Activated T-helper 1 cell treated with anti-CD3 and anti-CD28 coated beads, Interleukin-12 subunit alpha, Interleukin-12 subunit beta, Interleukin-2, Interleukin-4 antibody, amounts not matched to agents 30 ng/mL and 10 ng/mL and 1 ng/mL, durations not matched to agents 14 hours and 24 hours and 36 hours (primary cell): ENCODE measurements at regions not wholly inside any gene's neighbourhood (a gene's known extent, or its start where the extent isn't known, plus 50 kb on each side); places are given as distances from the start of the nearest gene placed in this dataset.
A peak's percentile ranks its signal among the peaks of the same experiment; 100 is the strongest.
"Not testable (repeated sequence)": the region's sequence is repeated elsewhere in the genome, so short reads cannot be mapped to it uniquely, and the experiment has no call there.

Experiments
- DNase-seq: peaks from one replicate; pipeline ENCODE4 v3.0.0; 2021; ENCODE audit warnings: low spot score
- H3K27ac Mint-ChIP-seq: one replicate; pipeline ENCODE4 v1.8.0; 2021; ENCODE audit warnings: mild to moderate bottlenecking, mixed read lengths
- H3K27me3 Mint-ChIP-seq: one replicate; pipeline ENCODE4 v1.8.0; 2022; ENCODE audit warnings: mild to moderate bottlenecking, moderate library complexity, mixed read lengths; ENCODE audit not compliant: insufficient read depth
- H3K36me3 Mint-ChIP-seq: one replicate; pipeline ENCODE4 v1.8.0; 2021; ENCODE audit warnings: low read depth, mixed read lengths
- H3K4me1 Mint-ChIP-seq: one replicate; pipeline ENCODE4 v1.8.0; 2021; ENCODE audit warnings: low read depth, mixed read lengths
- H3K4me3 Mint-ChIP-seq: one replicate; pipeline ENCODE4 v1.8.0; 2021; ENCODE audit warnings: mild to moderate bottlenecking, moderate library complexity, mixed read lengths
- H3K9me3 Mint-ChIP-seq: one replicate; pipeline ENCODE4 v1.8.0; 2021; ENCODE audit warnings: mixed read lengths
- intact Hi-C: fragments of 100-400 bp; cut with micrococcal nuclease; formaldehyde crosslinking; loops from one replicate; pipeline ENCODE4 v1.15.1; 2024

DNA sequence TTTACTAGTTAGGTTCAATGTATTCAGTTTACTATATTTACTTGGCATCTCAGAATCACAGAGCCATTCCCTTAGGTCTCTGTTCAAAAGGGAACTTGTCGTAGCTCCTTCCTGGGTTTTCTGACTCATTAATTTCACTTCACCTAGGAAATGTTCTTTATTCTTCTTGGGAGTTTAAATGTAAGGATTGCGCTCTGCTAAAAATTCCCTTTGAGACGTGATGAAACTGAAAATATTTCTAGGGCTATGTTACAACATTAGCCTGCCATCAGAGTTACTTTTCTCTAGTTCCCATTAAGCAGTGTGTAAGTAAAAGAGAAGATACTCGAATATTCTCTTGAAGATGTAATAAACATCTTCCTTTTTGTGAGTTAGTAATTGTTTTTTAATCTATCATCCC lies 209.5 kb downstream of the CASP12 start:
- intact Hi-C loops = loop anchor here (2.0 kb wide), 1 partner anchor 16 kb away; no protein-coding TSS in a partner anchor
- Mint-ChIP-seq H3K4me3 (no peak overlapping the region), H3K27me3 (no peaks in the 10 kb centered on the region), H3K9me3 (peaks cover 9% of the 10 kb centered on the region), H3K36me3 (peaks cover 6% of the 10 kb centered on the region), H3K4me1 (peaks cover 18% of the 10 kb centered on the region), H3K27ac (no peak overlapping the region)
- DNase-seq = no peak

DNA sequence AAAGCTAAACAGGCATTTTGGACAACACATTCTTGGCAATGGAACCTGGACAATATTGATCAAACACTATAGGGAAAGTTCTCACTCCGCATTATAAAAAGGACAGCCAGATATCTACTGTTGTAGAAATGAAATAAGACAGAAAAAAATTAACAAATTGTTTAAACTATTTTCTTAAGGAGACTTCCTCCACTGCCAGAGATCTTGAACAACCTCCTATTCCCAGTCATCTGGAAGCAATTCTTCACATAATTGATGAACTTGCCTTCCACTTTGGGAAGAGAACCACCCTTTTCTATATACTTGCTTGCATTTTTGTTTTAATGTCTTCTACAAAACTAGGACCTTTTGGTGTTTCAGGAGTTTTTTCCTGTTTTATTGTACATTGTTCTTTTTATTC lies 216.1 kb downstream of the CASP12 start:
- no peak for DNase-seq

DNA sequence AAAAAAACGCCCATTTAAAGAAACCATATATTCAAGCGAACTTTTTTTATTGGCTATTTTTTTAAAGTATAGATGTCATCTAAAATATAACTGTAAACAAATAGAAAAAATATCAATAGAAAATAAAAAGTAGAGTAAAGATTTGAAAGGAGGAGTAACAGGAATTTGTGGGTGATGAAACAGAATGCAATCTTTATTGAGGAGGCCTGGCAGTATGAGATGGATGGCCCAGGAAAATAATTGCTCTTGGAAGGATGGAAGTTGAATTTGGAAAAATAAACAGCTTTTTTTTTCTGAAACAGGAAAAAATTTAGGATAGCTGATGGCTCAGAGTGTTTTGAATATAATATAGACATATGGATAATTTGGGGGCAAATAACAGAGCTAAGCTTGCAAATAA lies 219.0 kb downstream of the CASP12 start:
- Mint-ChIP-seq H3K36me3 (no peaks in the 10 kb centered on the region), H3K27ac (no peak overlapping the region), H3K4me3 (no peak overlapping the region), H3K9me3 (peaks cover 13% of the 10 kb centered on the region), H3K4me1 (no peaks in the 10 kb centered on the region), H3K27me3 (no peaks in the 10 kb centered on the region)
- intact Hi-C loops = no loop called here
- DNase-seq = no peak

More for the DNA sequence above, 216.1 kb downstream of the CASP12 start:
- Mint-ChIP-seq H3K4me1 (no peaks in the 10 kb centered on the region), H3K9me3 (peaks cover 5% of the 10 kb centered on the region), H3K27ac (no peak overlapping the region), H3K27me3 (no peaks in the 10 kb centered on the region), H3K36me3 (no peaks in the 10 kb centered on the region), H3K4me3 (no peak overlapping the region)
- intact Hi-C loops = no loop called here

DNA sequence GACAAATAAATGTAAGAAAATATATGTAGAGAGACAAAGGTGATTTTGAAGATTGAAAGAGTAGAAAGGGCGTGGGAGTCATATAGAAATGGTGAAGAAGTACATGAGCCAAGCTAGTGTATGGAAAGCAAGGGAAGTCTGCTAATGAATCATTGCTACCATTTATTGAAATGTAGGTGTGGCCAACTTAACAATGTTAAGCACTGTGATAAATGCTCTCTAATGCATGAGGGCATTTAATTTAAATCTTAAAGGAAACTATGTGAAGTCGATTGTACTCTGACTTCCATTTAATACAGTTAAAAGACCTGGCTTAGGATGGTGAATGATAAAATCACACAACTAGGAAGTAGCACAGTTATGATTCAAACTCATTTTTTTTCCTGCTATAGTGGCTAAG lies 219.9 kb downstream of the CASP12 start:
- Mint-ChIP-seq H3K36me3 (no peaks in the 10 kb centered on the region), H3K9me3 (peaks cover 13% of the 10 kb centered on the region), H3K27ac (no peak overlapping the region), H3K4me3 (no peak overlapping the region), H3K4me1 (no peaks in the 10 kb centered on the region), H3K27me3 (no peaks in the 10 kb centered on the region)
- intact Hi-C loops = no loop called here
- DNase-seq = no peak

DNA sequence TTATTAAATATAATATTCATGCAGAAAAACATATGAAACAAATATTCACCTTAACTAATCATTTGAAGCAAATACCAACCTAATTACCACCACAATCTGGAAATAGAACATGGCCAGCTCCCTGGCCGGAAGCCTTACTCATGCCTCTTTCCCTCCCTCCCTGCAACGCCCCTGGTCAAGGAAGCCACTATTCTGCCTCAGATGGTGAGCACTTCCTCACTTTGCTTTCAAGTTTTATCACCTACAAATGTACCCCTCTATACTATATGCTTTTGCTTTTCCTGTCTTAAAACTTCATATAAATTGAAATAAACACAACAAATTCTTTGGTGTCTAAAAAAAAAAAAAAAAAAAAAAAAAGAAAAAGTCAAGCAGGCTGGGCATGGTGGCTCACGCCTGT lies 221.2 kb downstream of the CASP12 start:
- intact Hi-C loops, H3K27me3 Mint-ChIP-seq, DNase-seq: not testable (repeated sequence)

DNA sequence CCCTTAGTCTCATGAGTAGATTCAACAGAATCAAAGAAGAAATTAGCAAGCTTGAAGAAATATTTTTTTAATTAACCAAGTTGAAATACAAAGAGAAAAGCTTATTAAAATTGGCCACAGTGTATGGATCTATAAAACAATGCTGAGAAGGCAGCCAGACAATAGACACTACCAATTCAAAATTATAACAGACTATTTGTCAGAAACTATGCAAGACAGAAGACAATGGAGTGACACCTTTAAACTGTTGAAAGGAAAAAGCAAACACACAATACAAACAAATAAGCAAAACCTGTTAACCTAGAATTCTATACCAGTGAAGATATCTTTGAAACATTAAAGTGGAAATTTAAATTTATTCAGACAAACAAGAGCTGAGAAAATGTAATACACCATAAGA lies 225.4 kb downstream of the CASP12 start:
- Mint-ChIP-seq H3K9me3 (peaks cover 19% of the 10 kb centered on the region), H3K27me3 (peaks cover 3% of the 10 kb centered on the region), H3K27ac (no peak overlapping the region), H3K4me3 (no peak overlapping the region), H3K4me1 (peaks cover 14% of the 10 kb centered on the region), H3K36me3 (peaks cover 2% of the 10 kb centered on the region)
- no peak for DNase-seq
- intact Hi-C loops = no loop called here

More for the DNA sequence above, 221.2 kb downstream of the CASP12 start:
- H3K4me1 Mint-ChIP-seq, H3K36me3 Mint-ChIP-seq, H3K27ac Mint-ChIP-seq, H3K4me3 Mint-ChIP-seq: not testable (repeated sequence)
- peaks cover 22% of the 10 kb centered on the region for H3K9me3 Mint-ChIP-seq

DNA sequence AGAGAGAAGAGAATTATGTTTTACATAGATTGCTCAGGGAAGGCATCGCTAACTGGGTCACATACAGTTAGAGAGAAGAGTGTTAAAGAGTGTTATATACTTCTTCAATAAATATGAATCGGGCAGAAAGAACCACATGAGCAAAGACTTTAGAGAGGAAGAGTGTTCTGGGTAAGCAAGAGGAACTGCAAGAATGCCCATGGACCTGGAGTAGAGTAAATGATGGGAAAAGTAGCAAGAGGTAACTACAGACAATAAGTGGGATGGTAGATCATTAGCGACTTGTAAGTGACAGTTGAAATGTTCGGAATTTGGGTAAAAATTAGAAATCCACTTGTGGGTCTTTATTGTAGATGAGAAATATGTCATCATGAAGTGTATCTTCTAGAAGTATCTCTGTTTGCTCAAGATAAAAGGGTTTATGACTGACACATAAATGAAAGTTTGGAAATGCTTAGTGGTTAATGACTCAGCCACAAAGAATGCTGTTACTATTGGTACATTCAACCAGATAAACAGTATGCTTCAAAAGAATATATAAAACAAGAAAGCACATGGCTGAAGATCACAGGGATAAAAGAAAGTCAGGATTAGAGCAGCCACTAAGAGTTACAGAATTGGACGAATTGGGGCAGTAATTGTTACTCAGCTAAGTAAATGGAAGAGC lies 229.3 kb downstream of the CASP12 start:
- H3K9me3 Mint-ChIP-seq = peaks cover 9% of the 10 kb centered on the region
- no peak overlapping the region for H3K4me3 Mint-ChIP-seq
- peak overlapping the region; percentile 19 for H3K27ac Mint-ChIP-seq
- peaks cover 4% of the 10 kb centered on the region for H3K36me3 Mint-ChIP-seq
- intact Hi-C loops = loop anchor here (1.0 kb wide), 1 partner anchor 37 kb away; no protein-coding TSS in a partner anchor
- peaks cover 5% of the 10 kb centered on the region for H3K27me3 Mint-ChIP-seq
- DNase-seq = no peak
- H3K4me1 Mint-ChIP-seq = peaks cover 24% of the 10 kb centered on the region

DNA sequence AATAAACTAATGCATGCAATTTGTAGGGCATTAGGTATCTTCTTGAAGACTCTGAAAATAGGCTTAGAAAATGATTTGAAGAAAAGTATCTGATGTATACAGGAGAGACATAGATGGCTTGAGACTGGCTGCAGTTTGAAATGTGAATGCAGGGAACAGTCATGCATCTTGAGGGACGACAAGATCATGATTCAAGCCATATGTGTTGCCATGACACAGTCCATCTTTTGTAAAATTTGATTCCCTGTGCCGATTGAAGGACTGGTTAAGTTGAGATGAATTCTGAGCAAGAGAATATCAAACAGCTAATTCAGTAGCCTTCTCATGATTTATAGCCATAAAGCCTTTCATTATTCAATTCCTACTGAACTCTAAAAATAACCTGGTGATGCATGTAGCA lies 231.6 kb downstream of the CASP12 start:
- peaks cover 3% of the 10 kb centered on the region for H3K27me3 Mint-ChIP-seq
- no peak overlapping the region for H3K4me3 Mint-ChIP-seq
- H3K27ac Mint-ChIP-seq = no peak overlapping the region
- no peaks in the 10 kb centered on the region for H3K9me3 Mint-ChIP-seq
- intact Hi-C loops = no loop called here
- no peak for DNase-seq
- peaks cover 4% of the 10 kb centered on the region for H3K36me3 Mint-ChIP-seq
- H3K4me1 Mint-ChIP-seq = peaks cover 32% of the 10 kb centered on the region

DNA sequence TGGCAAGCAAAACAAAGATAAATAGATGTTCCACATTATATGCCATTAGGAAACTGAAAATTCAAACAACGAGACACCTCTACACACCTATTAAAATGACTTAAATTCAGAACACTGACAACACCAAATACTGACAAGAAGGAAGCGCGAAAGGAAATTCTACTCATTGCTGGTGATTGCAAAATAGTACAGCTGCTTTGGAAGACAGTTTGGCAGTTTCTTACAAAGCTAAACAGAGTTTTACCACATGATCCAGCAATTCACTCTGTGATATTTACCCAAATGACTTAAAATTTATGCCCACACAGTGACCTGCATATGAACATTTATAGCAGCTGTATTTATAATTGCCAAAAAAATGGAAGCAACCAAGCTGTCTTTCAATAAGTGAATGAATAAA lies 232.6 kb downstream of the CASP12 start:
- no peak for DNase-seq
- intact Hi-C loops = no loop called here

DNA sequence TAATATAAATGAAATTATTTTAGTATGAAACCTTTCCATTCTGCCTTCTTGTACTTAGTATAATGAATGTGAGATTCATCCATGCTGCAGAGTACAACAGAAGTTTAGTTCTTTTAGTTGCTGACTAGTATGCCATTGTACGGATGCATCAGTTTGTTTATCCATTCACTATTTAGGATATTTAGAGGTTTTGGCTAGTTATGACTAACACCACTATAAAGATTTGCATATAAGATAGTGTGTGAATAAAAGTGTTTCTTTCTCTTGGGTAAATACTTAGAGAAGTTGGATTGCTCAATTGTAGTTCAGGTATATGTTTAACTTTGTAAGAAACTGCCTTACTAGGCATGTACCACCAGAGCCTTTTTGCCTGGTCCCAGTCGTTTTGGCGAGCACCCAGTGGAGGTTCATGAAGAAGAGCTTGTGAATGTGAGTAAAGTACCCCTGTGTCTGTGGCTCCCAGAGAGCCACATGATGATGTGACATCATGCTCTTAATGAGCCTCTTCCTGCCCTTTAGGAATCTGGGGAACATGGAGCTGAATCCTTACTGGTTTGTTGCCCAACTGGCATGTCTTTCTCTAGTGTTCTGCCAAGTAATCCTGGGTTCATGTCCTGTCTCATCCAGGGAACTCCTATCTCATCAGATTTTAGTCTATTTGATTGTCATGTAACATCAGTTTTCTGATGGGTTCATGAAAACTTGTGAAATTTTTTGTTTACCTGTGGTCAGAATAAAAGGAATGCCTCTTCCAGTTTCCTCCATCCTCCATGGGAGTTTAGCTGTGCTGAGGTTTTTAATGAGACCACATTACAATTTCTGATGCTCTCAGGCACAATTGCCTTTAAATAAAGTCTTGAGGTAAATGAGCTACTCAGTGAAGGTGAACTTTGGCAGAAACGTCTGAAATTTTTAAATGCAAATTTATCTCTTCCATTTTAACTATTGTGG lies 234.8 kb downstream of the CASP12 start:
- peaks cover 17% of the 10 kb centered on the region for H3K9me3 Mint-ChIP-seq
- no peak overlapping the region for H3K4me3 Mint-ChIP-seq
- peaks cover 22% of the 10 kb centered on the region for H3K4me1 Mint-ChIP-seq
- H3K27ac Mint-ChIP-seq = no peak overlapping the region
- no peak for DNase-seq
- H3K36me3 Mint-ChIP-seq = peaks cover 3% of the 10 kb centered on the region
- H3K27me3 Mint-ChIP-seq = peaks cover 2% of the 10 kb centered on the region
- intact Hi-C loops = no loop called here

More for the DNA sequence above, 232.6 kb downstream of the CASP12 start:
- Mint-ChIP-seq H3K27ac (no peak overlapping the region), H3K36me3 (peaks cover 4% of the 10 kb centered on the region), H3K4me1 (peaks cover 32% of the 10 kb centered on the region), H3K9me3 (no peaks in the 10 kb centered on the region), H3K27me3 (peaks cover 2% of the 10 kb centered on the region), H3K4me3 (no peak overlapping the region)

DNA sequence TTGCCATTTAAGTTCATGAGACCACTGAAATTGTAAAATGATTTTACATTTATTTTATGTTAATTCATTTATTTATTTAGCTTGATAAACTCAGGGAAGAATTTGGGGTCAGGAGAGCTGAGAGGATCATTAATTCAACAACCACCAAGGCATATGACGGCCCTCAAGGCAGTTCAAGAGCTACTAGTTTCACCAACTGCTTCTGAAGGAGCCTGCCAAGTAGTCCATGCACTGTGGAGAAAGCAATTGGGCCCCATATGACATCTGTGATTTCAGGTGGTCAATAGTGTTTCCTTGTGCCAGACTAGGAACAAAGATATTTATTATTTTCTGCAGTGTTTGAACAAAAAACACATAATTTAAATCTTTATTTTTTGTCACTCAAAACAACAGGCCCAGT lies 236.4 kb downstream of the CASP12 start:
- peaks cover 29% of the 10 kb centered on the region for H3K4me1 Mint-ChIP-seq

DNA sequence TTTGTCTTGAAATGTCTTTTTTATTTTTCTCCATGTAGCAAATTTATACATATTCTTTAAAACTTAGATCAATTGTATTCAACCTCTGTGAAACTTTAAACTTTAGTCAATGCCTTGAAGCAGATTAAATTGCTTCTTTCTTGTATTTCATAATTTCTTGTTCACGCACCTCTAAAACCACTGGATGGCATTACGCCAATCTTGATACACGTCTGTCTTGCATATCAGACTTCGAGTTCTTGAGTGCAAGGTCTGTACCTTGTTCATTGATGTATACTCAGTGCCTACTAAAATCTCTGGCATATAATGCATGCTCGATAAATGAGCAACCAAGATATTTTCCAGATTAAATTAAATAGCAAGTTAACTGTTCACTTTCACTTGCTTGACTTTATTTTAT lies 236.8 kb downstream of the CASP12 start:
- no peak for DNase-seq

More for the DNA sequence above, 236.4 kb downstream of the CASP12 start:
- Mint-ChIP-seq H3K36me3 (peaks cover 3% of the 10 kb centered on the region), H3K27ac (no peak overlapping the region), H3K27me3 (peaks cover 2% of the 10 kb centered on the region), H3K4me3 (no peak overlapping the region), H3K9me3 (peaks cover 29% of the 10 kb centered on the region)
- intact Hi-C loops = no loop called here
- DNase-seq = no peak

DNA sequence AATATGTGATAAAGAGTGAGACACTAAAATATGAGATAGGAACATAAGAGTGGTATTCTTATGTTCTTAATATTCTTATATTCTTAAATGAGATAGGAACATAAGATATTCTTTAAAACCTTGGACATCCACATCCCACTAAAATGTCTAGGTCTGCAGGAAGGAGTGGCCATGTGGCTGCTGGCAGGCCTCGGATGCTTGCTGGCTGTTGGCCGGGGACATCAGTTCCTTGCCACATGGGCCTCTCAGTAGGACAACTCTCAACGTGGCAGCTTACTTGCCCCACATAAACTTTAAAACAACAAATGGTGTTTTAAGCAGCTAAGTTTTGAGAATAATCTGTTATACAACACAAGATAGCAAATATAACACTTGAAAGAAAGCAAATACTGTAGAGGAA lies 240.1 kb downstream of the CASP12 start:
- Mint-ChIP-seq H3K36me3 (peaks cover 2% of the 10 kb centered on the region), H3K4me1 (peaks cover 30% of the 10 kb centered on the region), H3K27me3 (no peaks in the 10 kb centered on the region), H3K9me3 (peaks cover 29% of the 10 kb centered on the region), H3K27ac (no peak overlapping the region), H3K4me3 (no peak overlapping the region)
- no peak for DNase-seq
- intact Hi-C loops = no loop called here

More for the DNA sequence above, 236.8 kb downstream of the CASP12 start:
- Mint-ChIP-seq H3K36me3 (peaks cover 3% of the 10 kb centered on the region), H3K4me1 (peaks cover 33% of the 10 kb centered on the region), H3K9me3 (peaks cover 29% of the 10 kb centered on the region), H3K27me3 (peaks cover 2% of the 10 kb centered on the region), H3K27ac (no peak overlapping the region), H3K4me3 (no peak overlapping the region)
- intact Hi-C loops = no loop called here
